SK-N-SH (cell line): ENCODE measurements at regions not wholly inside any gene's neighbourhood (a gene's known extent, or its start where the extent isn't known, plus 50 kb on each side); places are given as distances from the start of the nearest gene placed in this dataset.

Experiments
- CTCF ChIA-PET: fragments of 300-600, 350-600 bp; formaldehyde crosslinking; extraction: SDS; loops from one replicate; lab custom pipeline; 2021; lab: Yijun Ruan, JAX
- POLR2A ChIA-PET: fragments of 350-600 bp; sonication (Branson Sonifier 250); formaldehyde crosslinking; extraction: SDS; loops from one replicate; lab custom pipeline; 2020; ENCODE audit warnings: antibody characterized with exemption, inconsistent platforms; lab: Yijun Ruan, JAX
- DNase-seq: peaks from one replicate; pipeline ENCODE4 v3.0.0; 2012
- H2AFZ ChIP-seq: fragments of 200-600 bp; sonication (generic); 2 replicates; pipeline ENCODE4 v1.8.1; 2016; ENCODE audit warnings: antibody characterized with exemption, mild to moderate bottlenecking, low read depth
- H3F3A ChIP-seq: fragments of 200-600 bp; sonication (generic); replicated peaks from 2 replicates; pipeline ENCODE3; 2016; ENCODE audit warnings: antibody characterized with exemption, mild to moderate bottlenecking; ENCODE audit not compliant: insufficient read depth
- H3K27ac ChIP-seq, 2 experiments: fragments of 200-500 bp in 1 of 2; fragments of 200-600 bp in 1 of 2; sonication (Bioruptor generic) in 1 of 2; sonication (generic), shearing (Covaris generic) in 1 of 2; 2 replicates each; pipeline versions ENCODE4 v1.5.1 to v1.6.1; 2014 to 2016; ENCODE audit warnings: low read depth in 2 of 2, inconsistent platforms in 1 of 2, low read length in 1 of 2, mild to moderate bottlenecking in 1 of 2, mixed read lengths in 1 of 2
- H3K27me3 ChIP-seq: fragments of 200-600 bp; sonication (generic), shearing (Covaris generic); 2 replicates; pipeline ENCODE4 v1.6.1; 2016; ENCODE audit warnings: mixed run types; ENCODE audit not compliant: insufficient read depth
- H3K36me3 ChIP-seq, 2 experiments: fragments of 200-500 bp in 1 of 2; fragments of 200-600 bp in 1 of 2; sonication (Bioruptor generic) in 1 of 2; sonication (generic) in 1 of 2; replicated peaks in 1 of 2; 2 replicates each; pipeline versions ENCODE3 to v1.5.1; 2014 to 2016; ENCODE audit warnings: low read length in 1 of 2, mild to moderate bottlenecking in 1 of 2; ENCODE audit not compliant: insufficient read depth in 2 of 2, control insufficient read depth in 1 of 2
- H3K4me1 ChIP-seq, 2 experiments: fragments of 200-500 bp in 1 of 2; fragments of 200-600 bp in 1 of 2; sonication (Bioruptor generic) in 1 of 2; sonication (generic), shearing (Covaris generic) in 1 of 2; 2 replicates each; pipeline versions ENCODE4 v1.5.1 to v1.6.1; 2014 to 2016; ENCODE audit warnings: low read depth in 1 of 2, low read length in 1 of 2, mixed run types in 1 of 2; ENCODE audit not compliant: insufficient read depth in 2 of 2, control insufficient read depth in 1 of 2
- H3K4me2 ChIP-seq: fragments of 200-600 bp; sonication (generic), shearing (Covaris generic); 2 replicates; pipeline ENCODE4 v1.6.1; 2017; ENCODE audit warnings: mixed run types
- H3K4me3 ChIP-seq, 2 experiments: fragments of 200-500 bp in 1 of 2; fragments of 200-600 bp in 1 of 2; sonication (Bioruptor generic) in 1 of 2; sonication (generic), shearing (Covaris generic) in 1 of 2; 2 replicates each; pipeline versions ENCODE4 v1.5.1 to v1.8.1; 2014 to 2016; ENCODE audit warnings: low read depth in 2 of 2, inconsistent platforms in 1 of 2, low read length in 1 of 2, mild to moderate bottlenecking in 1 of 2, mixed read lengths in 1 of 2, moderate library complexity in 1 of 2
- H3K79me2 ChIP-seq: fragments of 200-600 bp; sonication (generic); 2 replicates; pipeline ENCODE4 v1.8.1; 2017; ENCODE audit warnings: mild to moderate bottlenecking; ENCODE audit not compliant: insufficient read depth
- H3K9ac ChIP-seq: fragments of 200-600 bp; sonication (generic); 2 replicates; pipeline ENCODE4 v1.6.1; 2017; ENCODE audit warnings: mixed run types
- H3K9me2 ChIP-seq: fragments of 200-600 bp; sonication (generic); 2 replicates; pipeline ENCODE4 v1.6.1; 2017; ENCODE audit warnings: mixed run types
- H3K9me3 ChIP-seq: fragments of 200-600 bp; sonication (generic); 2 replicates; pipeline ENCODE4 v1.6.1; 2017; ENCODE audit warnings: mixed run types, mild to moderate bottlenecking, moderate library complexity
- H4K20me1 ChIP-seq: fragments of 200-600 bp; sonication (generic); 2 replicates; pipeline ENCODE4 v1.6.1; 2017; ENCODE audit warnings: mild to moderate bottlenecking, mixed run types; ENCODE audit not compliant: insufficient read depth
- ELF1 ChIP-seq: IDR thresholded peaks from 2 replicates; pipeline ENCODE4 v1.4.0; 2012
- FOXM1 ChIP-seq: IDR thresholded peaks from 2 replicates; pipeline ENCODE4 v1.4.0; 2012; ENCODE audit warnings: low read depth, mild to moderate bottlenecking
- GABPA ChIP-seq: IDR thresholded peaks from 2 replicates; pipeline ENCODE4 v1.4.0; 2012; ENCODE audit warnings: low read depth, mild to moderate bottlenecking
- GATA2 ChIP-seq: sonication (generic); formaldehyde crosslinking; IDR thresholded peaks from 2 replicates; pipeline ENCODE4 v1.5.0; 2020; ENCODE audit warnings: mild to moderate bottlenecking, missing genetic modification reagents
- JUND ChIP-seq: IDR thresholded peaks from 2 replicates; pipeline ENCODE4 v1.4.0; 2012
- MXI1 ChIP-seq: IDR thresholded peaks from 2 replicates; pipeline ENCODE4 v1.6.1; 2012; ENCODE audit warnings: mild to moderate bottlenecking, low read depth, low read length, improper control_type of control experiment
- NFIC ChIP-seq: IDR thresholded peaks from 2 replicates; pipeline ENCODE4 v1.4.0; 2012; ENCODE audit warnings: borderline replicate concordance
- POLR2AphosphoS5 ChIP-seq: IDR thresholded peaks from 2 replicates; pipeline ENCODE4 v1.6.1; 2012; ENCODE audit warnings: low read depth, low read length
- RAD21 ChIP-seq: IDR thresholded peaks from 2 replicates; pipeline ENCODE4 v1.6.1; 2012; ENCODE audit warnings: mild to moderate bottlenecking, low read length
- RFX5 ChIP-seq: IDR thresholded peaks from 2 replicates; pipeline ENCODE4 v1.6.1; 2012; ENCODE audit warnings: mild to moderate bottlenecking, improper control_type of control experiment, low read length
- RXRA ChIP-seq: IDR thresholded peaks from 2 replicates; pipeline ENCODE4 v1.4.0; 2012; ENCODE audit warnings: low read depth, mild to moderate bottlenecking, borderline replicate concordance
- SMC3 ChIP-seq: IDR thresholded peaks from 2 replicates; pipeline ENCODE4 v1.6.1; 2012; ENCODE audit warnings: low read depth, low read length, improper control_type of control experiment
- TAF1 ChIP-seq: IDR thresholded peaks from 2 replicates; pipeline ENCODE4 v1.6.1; 2012; ENCODE audit warnings: low read depth, mild to moderate bottlenecking, low read length, moderate library complexity, borderline replicate concordance
- TCF12 ChIP-seq: IDR thresholded peaks from 2 replicates; pipeline ENCODE4 v1.4.0; 2012
- TEAD4 ChIP-seq: IDR thresholded peaks from 2 replicates; pipeline ENCODE4 v1.4.0; 2012; ENCODE audit warnings: mild to moderate bottlenecking, borderline replicate concordance; ENCODE audit not compliant: insufficient read depth
- YY1 ChIP-seq: IDR thresholded peaks from 2 replicates; pipeline ENCODE4 v1.4.0; 2012; ENCODE audit warnings: low read depth, mild to moderate bottlenecking
- WGBS: methylation state at CpG from one replicate; pipeline ENCODE4 v1.1.6; 2017; ENCODE audit warnings: low lambda C conversion rate; 5-methylcytosine and 5-hydroxymethylcytosine counted together
- TF ChIP-seq, protein P1 (sequence below): IDR thresholded peaks from 2 replicates; pipeline ENCODE4; 2012
- TF ChIP-seq, protein P2 (sequence below): fragments of 150-350 bp; IDR thresholded peaks from 2 replicates; pipeline ENCODE4 v1.6.1; 2016; ENCODE audit warnings: mild to moderate bottlenecking, low read depth, low read length
- TF ChIP-seq, protein P3 (sequence below): fragments of 200-600 bp; sonication (generic); IDR thresholded peaks from 2 replicates; pipeline ENCODE4 v1.6.1; 2017; ENCODE audit warnings: antibody characterized with exemption, mild to moderate bottlenecking, moderate library complexity
- TF ChIP-seq, protein P4 (sequence below): IDR thresholded peaks from 2 replicates; pipeline ENCODE4 v1.4.0; 2012; ENCODE audit warnings: low read depth, borderline replicate concordance
- TF ChIP-seq, protein P5 (sequence below): fragments of 150-350 bp; IDR thresholded peaks from 2 replicates; pipeline ENCODE4 v1.6.1; 2017; ENCODE audit warnings: antibody characterized with exemption, low read length, low read depth, borderline replicate concordance

DNA sequence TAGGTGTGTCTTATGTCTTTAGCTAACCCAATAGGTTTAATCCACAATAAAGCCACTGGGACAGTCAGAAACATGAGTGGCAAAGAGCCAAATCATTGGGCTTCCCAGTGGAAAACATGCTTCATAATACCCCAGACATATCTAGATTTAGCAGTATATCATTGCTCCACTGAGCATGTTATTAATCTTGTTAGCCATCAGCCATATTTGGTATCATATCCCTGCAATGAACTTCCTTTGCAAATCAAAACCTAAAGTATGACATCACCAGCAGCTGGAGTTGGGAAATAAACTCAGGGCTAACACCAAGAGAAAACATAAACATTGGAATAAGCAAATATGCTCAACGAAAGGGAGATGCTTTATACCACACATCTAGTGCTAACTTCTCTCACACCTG is 280.8 kb upstream of the NOCT start:
- H3K9me2 ChIP-seq, result no peaks in the 10 kb centered on the region; the same call in 1 of the 2 replicates
- TF ChIP-seq TEAD4 (no peak), RFX5 (no peak), NFIC (no peak), JUND (0 out of 2 replicates have a peak, but pooled peaks have one; percentile 5), TCF12 (0 out of 2 replicates have a peak, but pooled peaks have one; percentile 9)
- TF ChIP-seq, protein P1, sequence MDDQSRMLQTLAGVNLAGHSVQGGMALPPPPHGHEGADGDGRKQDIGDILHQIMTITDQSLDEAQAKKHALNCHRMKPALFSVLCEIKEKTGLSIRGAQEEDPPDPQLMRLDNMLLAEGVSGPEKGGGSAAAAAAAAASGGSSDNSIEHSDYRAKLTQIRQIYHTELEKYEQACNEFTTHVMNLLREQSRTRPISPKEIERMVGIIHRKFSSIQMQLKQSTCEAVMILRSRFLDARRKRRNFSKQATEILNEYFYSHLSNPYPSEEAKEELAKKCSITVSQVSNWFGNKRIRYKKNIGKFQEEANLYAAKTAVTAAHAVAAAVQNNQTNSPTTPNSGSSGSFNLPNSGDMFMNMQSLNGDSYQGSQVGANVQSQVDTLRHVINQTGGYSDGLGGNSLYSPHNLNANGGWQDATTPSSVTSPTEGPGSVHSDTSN, result peak; percentile 19; the same call in 1 of the 2 replicates
- TF ChIP-seq, protein P2, sequence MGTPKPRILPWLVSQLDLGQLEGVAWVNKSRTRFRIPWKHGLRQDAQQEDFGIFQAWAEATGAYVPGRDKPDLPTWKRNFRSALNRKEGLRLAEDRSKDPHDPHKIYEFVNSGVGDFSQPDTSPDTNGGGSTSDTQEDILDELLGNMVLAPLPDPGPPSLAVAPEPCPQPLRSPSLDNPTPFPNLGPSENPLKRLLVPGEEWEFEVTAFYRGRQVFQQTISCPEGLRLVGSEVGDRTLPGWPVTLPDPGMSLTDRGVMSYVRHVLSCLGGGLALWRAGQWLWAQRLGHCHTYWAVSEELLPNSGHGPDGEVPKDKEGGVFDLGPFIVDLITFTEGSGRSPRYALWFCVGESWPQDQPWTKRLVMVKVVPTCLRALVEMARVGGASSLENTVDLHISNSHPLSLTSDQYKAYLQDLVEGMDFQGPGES, result no peak
- TF ChIP-seq, all 33 proteins: peak for 3
- no peaks in the 10 kb centered on the region for H3K27me3 ChIP-seq
- DNase-seq, result no peak
- H4K20me1 ChIP-seq, result no peaks in the 10 kb centered on the region
- H3K9me3 ChIP-seq, result no peaks in the 10 kb centered on the region
- H3K9ac ChIP-seq, result no peak overlapping the region
- no peak overlapping the region for H2AFZ ChIP-seq
- H3K4me2 ChIP-seq, result no peak overlapping the region
- H3K79me2 ChIP-seq, result no peaks in the 10 kb centered on the region
- no peak overlapping the region for H3K27ac ChIP-seq
- no peak overlapping the region for H3K4me3 ChIP-seq
- CTCF ChIA-PET, result no interaction called here
- 73% methylated on average over 1 of the region's 1 CpG for WGBS
- H3F3A ChIP-seq, result no peaks in the 10 kb centered on the region
- H3K36me3 ChIP-seq, result no peaks in the 10 kb centered on the region
- POLR2A ChIA-PET, result no interaction called here
- H3K4me1 ChIP-seq, result 0 out of 4 replicates have a peak, but pooled peaks cover 0 to 6% of the 10 kb centered on the region in 2 experiments

DNA sequence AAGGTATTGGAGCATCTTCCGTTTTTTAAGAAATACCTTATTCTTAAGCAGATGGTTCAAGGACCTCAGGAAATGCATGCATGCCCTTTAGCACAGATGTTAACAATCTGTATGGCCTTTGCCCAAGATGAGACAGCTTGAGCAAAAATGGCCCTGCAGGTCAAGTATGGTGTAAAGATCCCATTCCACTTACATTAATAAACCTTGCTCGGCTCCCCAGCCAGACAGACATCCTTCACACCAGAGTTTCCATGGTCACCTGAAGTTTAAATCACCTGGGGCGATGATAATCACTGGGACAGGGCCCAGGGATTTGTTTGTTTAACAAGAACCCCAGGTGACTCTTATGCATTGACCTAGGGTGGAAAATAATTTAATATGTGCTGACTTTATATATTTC is 287.0 kb upstream of the NOCT start:
- Histone ChIP-seq H3K4me2 (no peak overlapping the region), H3K4me3 (no peak overlapping the region), H4K20me1 (no peaks in the 10 kb centered on the region), H3F3A (no peaks in the 10 kb centered on the region), H3K9ac (no peak overlapping the region), H3K9me2 (peaks cover 3% of the 10 kb centered on the region; the same call in 1 of the 2 replicates), H3K79me2 (no peaks in the 10 kb centered on the region), H3K27me3 (no peaks in the 10 kb centered on the region), H3K4me1 (no peaks in the 10 kb centered on the region), H3K36me3 (no peaks in the 10 kb centered on the region), H3K9me3 (no peaks in the 10 kb centered on the region), H2AFZ (no peak overlapping the region), H3K27ac (no peak overlapping the region)
- ChIA-PET POLR2A (no interaction called here), CTCF (no interaction called here)
- WGBS, result 57% methylated on average over 3 of the region's 3 CpGs
- TF ChIP-seq FOXM1 (no peak), MXI1 (no peak), TAF1 (no peak), POLR2AphosphoS5 (no peak), RXRA (no peak), JUND (no peak), RAD21 (no peak), NFIC (no peak), YY1 (no peak), TCF12 (no peak), GABPA (no peak), RFX5 (no peak), ELF1 (no peak), SMC3 (no peak), GATA2 (CRISPR knock-in tag) (no peak)
- TF ChIP-seq, protein P3, sequence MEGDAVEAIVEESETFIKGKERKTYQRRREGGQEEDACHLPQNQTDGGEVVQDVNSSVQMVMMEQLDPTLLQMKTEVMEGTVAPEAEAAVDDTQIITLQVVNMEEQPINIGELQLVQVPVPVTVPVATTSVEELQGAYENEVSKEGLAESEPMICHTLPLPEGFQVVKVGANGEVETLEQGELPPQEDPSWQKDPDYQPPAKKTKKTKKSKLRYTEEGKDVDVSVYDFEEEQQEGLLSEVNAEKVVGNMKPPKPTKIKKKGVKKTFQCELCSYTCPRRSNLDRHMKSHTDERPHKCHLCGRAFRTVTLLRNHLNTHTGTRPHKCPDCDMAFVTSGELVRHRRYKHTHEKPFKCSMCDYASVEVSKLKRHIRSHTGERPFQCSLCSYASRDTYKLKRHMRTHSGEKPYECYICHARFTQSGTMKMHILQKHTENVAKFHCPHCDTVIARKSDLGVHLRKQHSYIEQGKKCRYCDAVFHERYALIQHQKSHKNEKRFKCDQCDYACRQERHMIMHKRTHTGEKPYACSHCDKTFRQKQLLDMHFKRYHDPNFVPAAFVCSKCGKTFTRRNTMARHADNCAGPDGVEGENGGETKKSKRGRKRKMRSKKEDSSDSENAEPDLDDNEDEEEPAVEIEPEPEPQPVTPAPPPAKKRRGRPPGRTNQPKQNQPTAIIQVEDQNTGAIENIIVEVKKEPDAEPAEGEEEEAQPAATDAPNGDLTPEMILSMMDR, result no peak
- TF ChIP-seq, protein P4, sequence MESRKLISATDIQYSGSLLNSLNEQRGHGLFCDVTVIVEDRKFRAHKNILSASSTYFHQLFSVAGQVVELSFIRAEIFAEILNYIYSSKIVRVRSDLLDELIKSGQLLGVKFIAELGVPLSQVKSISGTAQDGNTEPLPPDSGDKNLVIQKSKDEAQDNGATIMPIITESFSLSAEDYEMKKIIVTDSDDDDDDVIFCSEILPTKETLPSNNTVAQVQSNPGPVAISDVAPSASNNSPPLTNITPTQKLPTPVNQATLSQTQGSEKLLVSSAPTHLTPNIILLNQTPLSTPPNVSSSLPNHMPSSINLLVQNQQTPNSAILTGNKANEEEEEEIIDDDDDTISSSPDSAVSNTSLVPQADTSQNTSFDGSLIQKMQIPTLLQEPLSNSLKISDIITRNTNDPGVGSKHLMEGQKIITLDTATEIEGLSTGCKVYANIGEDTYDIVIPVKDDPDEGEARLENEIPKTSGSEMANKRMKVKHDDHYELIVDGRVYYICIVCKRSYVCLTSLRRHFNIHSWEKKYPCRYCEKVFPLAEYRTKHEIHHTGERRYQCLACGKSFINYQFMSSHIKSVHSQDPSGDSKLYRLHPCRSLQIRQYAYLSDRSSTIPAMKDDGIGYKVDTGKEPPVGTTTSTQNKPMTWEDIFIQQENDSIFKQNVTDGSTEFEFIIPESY, result no peak
- TF ChIP-seq, protein P5, sequence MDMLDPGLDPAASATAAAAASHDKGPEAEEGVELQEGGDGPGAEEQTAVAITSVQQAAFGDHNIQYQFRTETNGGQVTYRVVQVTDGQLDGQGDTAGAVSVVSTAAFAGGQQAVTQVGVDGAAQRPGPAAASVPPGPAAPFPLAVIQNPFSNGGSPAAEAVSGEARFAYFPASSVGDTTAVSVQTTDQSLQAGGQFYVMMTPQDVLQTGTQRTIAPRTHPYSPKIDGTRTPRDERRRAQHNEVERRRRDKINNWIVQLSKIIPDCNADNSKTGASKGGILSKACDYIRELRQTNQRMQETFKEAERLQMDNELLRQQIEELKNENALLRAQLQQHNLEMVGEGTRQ, result no peak
- TF ChIP-seq, protein P1, result no peak
- DNase-seq, result no peak
